ENCODE measurements at regions not wholly inside any gene's neighbourhood (a gene's known extent, or its start where the extent isn't known, plus 50 kb on each side); places are given as distances from the start of the nearest gene placed in this dataset.

- no peak overlapping the region for H3K4me2 ChIP-seq (replicated peaks; ENCODE audit: extremely low read depth, low read length, poor library complexity, severe bottlenecking)
- no peak overlapping the region for H3K27ac Mint-ChIP-seq
These were observed 151.5 kb downstream of the KLF5 start for GRCh38 chr13:73210218-73210883.

GRCh38 chr13:73204952-73205351 is 146.1 kb downstream of the KLF5 start:
- Histone ChIP-seq H3K36me3 (replicated peaks in 1 of 2; ENCODE audit: control insufficient read depth in 1 of 2, insufficient read depth in 2 of 2, low read length in 2 of 2) (no peaks in the 10 kb centered on the region), H3K4me2 (replicated peaks; ENCODE audit: extremely low read depth, low read length, poor library complexity, severe bottlenecking) (no peak overlapping the region), H3K4me1 (ENCODE audit: control insufficient read depth in 1 of 2, insufficient read depth in 2 of 2, low read length in 2 of 2) (no peaks in the 10 kb centered on the region), H3K27me3 (ENCODE audit: control insufficient read depth in 2 of 2, insufficient read depth in 2 of 2, low read length in 2 of 2) (no peaks in the 10 kb centered on the region), H3K4me3 (replicated peaks in 1 of 3; ENCODE audit: low read depth in 2 of 3, low read length in 3 of 3) (no peak overlapping the region), H3K79me2 (ENCODE audit: insufficient read depth, low read length) (no peaks in the 10 kb centered on the region), H3K9me3 (replicated peaks in 1 of 2; ENCODE audit: control insufficient read depth in 1 of 2, insufficient read depth in 1 of 2, low read length in 2 of 2) (no peaks in the 10 kb centered on the region), H4K20me1 (ENCODE audit: insufficient read depth, low read length) (no peaks in the 10 kb centered on the region), H2AFZ (ENCODE audit: insufficient read depth, low read depth, low read length, poor library complexity, severe bottlenecking) (no peak overlapping the region), H3K27ac (ENCODE audit: low read depth in 1 of 2, low read length in 2 of 2) (no peak overlapping the region), H3K9ac (ENCODE audit: insufficient read depth, low read length, poor library complexity, severe bottlenecking) (no peak overlapping the region)
- H3K27ac Mint-ChIP-seq = no peak overlapping the region
- H3K9me3 Mint-ChIP-seq = peaks cover 0 to 14% (median 4%) of the 10 kb centered on the region in 7 donors
- H3K36me3 Mint-ChIP-seq = no peaks in the 10 kb centered on the region
- H3K27me3 Mint-ChIP-seq (ENCODE audit: low read depth in 3 of 3) = peaks cover 1 to 5% (median 3%) of the 10 kb centered on the region in 3 donors
- intact Hi-C loops (cut with micrococcal nuclease) = no loop called here
- no peak for DNase-seq
- no peaks in the 10 kb centered on the region for H3K4me1 Mint-ChIP-seq
- TF ChIP-seq, protein P1, sequence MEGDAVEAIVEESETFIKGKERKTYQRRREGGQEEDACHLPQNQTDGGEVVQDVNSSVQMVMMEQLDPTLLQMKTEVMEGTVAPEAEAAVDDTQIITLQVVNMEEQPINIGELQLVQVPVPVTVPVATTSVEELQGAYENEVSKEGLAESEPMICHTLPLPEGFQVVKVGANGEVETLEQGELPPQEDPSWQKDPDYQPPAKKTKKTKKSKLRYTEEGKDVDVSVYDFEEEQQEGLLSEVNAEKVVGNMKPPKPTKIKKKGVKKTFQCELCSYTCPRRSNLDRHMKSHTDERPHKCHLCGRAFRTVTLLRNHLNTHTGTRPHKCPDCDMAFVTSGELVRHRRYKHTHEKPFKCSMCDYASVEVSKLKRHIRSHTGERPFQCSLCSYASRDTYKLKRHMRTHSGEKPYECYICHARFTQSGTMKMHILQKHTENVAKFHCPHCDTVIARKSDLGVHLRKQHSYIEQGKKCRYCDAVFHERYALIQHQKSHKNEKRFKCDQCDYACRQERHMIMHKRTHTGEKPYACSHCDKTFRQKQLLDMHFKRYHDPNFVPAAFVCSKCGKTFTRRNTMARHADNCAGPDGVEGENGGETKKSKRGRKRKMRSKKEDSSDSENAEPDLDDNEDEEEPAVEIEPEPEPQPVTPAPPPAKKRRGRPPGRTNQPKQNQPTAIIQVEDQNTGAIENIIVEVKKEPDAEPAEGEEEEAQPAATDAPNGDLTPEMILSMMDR (IDR thresholded peaks at IDR 0.05) = no peak
- no peak overlapping the region for H3K4me3 Mint-ChIP-seq
- 93% methylated on average over 4 of the region's 5 CpGs for WGBS (ENCODE audit: insufficient coverage)

More at GRCh38 chr13:73210218-73210883, 151.5 kb downstream of the KLF5 start:
- no peaks in the 10 kb centered on the region for H3K36me3 Mint-ChIP-seq
- Histone ChIP-seq H3K36me3 (replicated peaks in 1 of 2; ENCODE audit: control insufficient read depth in 1 of 2, insufficient read depth in 2 of 2, low read length in 2 of 2) (no peaks in the 10 kb centered on the region), H3K27me3 (ENCODE audit: control insufficient read depth in 2 of 2, insufficient read depth in 2 of 2, low read length in 2 of 2) (no peaks in the 10 kb centered on the region), H3K27ac (ENCODE audit: low read depth in 1 of 2, low read length in 2 of 2) (no peak overlapping the region), H3K79me2 (ENCODE audit: insufficient read depth, low read length) (no peaks in the 10 kb centered on the region), H3K9me3 (replicated peaks in 1 of 2; ENCODE audit: control insufficient read depth in 1 of 2, insufficient read depth in 1 of 2, low read length in 2 of 2) (no peaks in the 10 kb centered on the region), H3K4me1 (ENCODE audit: control insufficient read depth in 1 of 2, insufficient read depth in 2 of 2, low read length in 2 of 2) (no peaks in the 10 kb centered on the region), H2AFZ (ENCODE audit: insufficient read depth, low read depth, low read length, poor library complexity, severe bottlenecking) (no peak overlapping the region), H3K9ac (ENCODE audit: insufficient read depth, low read length, poor library complexity, severe bottlenecking) (no peak overlapping the region), H3K4me3 (replicated peaks in 1 of 3; ENCODE audit: low read depth in 2 of 3, low read length in 3 of 3) (no peak overlapping the region), H4K20me1 (ENCODE audit: insufficient read depth, low read length) (no peaks in the 10 kb centered on the region)
- H3K4me1 Mint-ChIP-seq = no peaks in the 10 kb centered on the region
- TF ChIP-seq, protein P1 (IDR thresholded peaks at IDR 0.05) = no peak
- no peak overlapping the region for H3K4me3 Mint-ChIP-seq
- H3K27me3 Mint-ChIP-seq (ENCODE audit: low read depth in 3 of 3) = peaks cover 3 to 5% (median 3%) of the 10 kb centered on the region in 3 donors
- peaks cover 0 to 4% (median 3%) of the 10 kb centered on the region in 7 donors for H3K9me3 Mint-ChIP-seq
- intact Hi-C loops (cut with micrococcal nuclease) = no loop called here
- 0% methylated on average over 1 of the region's 6 CpGs for WGBS (ENCODE audit: insufficient coverage)
- DNase-seq = no peak

All from CD14-positive monocyte (primary cell).